DOHH2 (cell line): ENCODE measurements at regions not wholly inside any gene's neighbourhood (a gene's known extent, or its start where the extent isn't known, plus 50 kb on each side); places are given as distances from the start of the nearest gene placed in this dataset.

Experiments used
- H3F3A ChIP-seq: fragments of 200-600 bp; sonication (generic), shearing (Covaris generic); 2 replicates; pipeline ENCODE4 v1.6.0; 2016; ENCODE audit warnings: antibody characterized with exemption, mild to moderate bottlenecking; ENCODE audit not compliant: control insufficient read depth, insufficient read depth
- H3K27ac ChIP-seq: fragments of 200-600 bp; sonication (generic); 2 replicates; pipeline ENCODE4 v1.5.1; 2014; ENCODE audit warnings: low read depth, mild to moderate bottlenecking, low read length, moderate library complexity
- H3K27me3 ChIP-seq: fragments of 200-600 bp; sonication (generic); 2 replicates; pipeline ENCODE4 v1.6.1; 2014; ENCODE audit warnings: mild to moderate bottlenecking, low read length, mixed read lengths; ENCODE audit not compliant: control insufficient read depth
- H3K36me3 ChIP-seq: fragments of 200-600 bp; sonication (generic); 2 replicates; pipeline ENCODE4 v1.6.1; 2014; ENCODE audit warnings: mild to moderate bottlenecking, low read length, moderate library complexity, mixed read lengths; ENCODE audit not compliant: control insufficient read depth
- H3K4me1 ChIP-seq: fragments of 200-600 bp; sonication (generic); 2 replicates; pipeline ENCODE4 v1.6.1; 2014; ENCODE audit warnings: mild to moderate bottlenecking, low read length, mixed read lengths; ENCODE audit not compliant: control insufficient read depth
- H3K4me2 ChIP-seq: fragments of 200-600 bp; sonication (generic); 2 replicates; pipeline ENCODE4 v1.6.0; 2014; ENCODE audit warnings: mild to moderate bottlenecking, low read length, moderate library complexity
- H3K4me3 ChIP-seq: fragments of 200-600 bp; sonication (generic); 2 replicates; pipeline ENCODE4 v1.5.1; 2014; ENCODE audit warnings: mild to moderate bottlenecking, low read length, mixed read lengths
- H3K79me2 ChIP-seq: fragments of 200-600 bp; sonication (generic); 2 replicates; pipeline ENCODE4 v1.6.1; 2014; ENCODE audit warnings: mild to moderate bottlenecking, low read length, mixed read lengths; ENCODE audit not compliant: control insufficient read depth
- H3K9me2 ChIP-seq: fragments of 200-600 bp; sonication (generic); replicated peaks from 2 replicates; pipeline ENCODE4 v1.6.1; 2014; ENCODE audit warnings: mild to moderate bottlenecking, low read length, mixed read lengths; ENCODE audit not compliant: control insufficient read depth
- H3K9me3 ChIP-seq: fragments of 200-600 bp; sonication (generic); 2 replicates; pipeline ENCODE4 v1.6.1; 2014; ENCODE audit warnings: antibody characterized with exemption, low read length, mixed read lengths; ENCODE audit not compliant: control insufficient read depth, insufficient read depth
- H4K20me1 ChIP-seq: fragments of 200-600 bp; sonication (generic); 2 replicates; pipeline ENCODE4 v1.6.0; 2014; ENCODE audit warnings: low read depth, mild to moderate bottlenecking, antibody characterized with exemption, low read length, moderate library complexity; ENCODE audit not compliant: control insufficient read depth, insufficient read depth
- CTCF ChIP-seq: fragments of 200-600 bp; sonication (generic); IDR thresholded peaks from one replicate; pipeline ENCODE4 v1.5.1; 2014; ENCODE audit warnings: antibody characterized with exemption, mild to moderate bottlenecking, low read depth, low read length; ENCODE audit not compliant: poor library complexity, severe bottlenecking
- EZH2phosphoT487 ChIP-seq: fragments of 200-600 bp; sonication (generic); IDR thresholded peaks from 2 replicates; pipeline ENCODE4 v1.6.1; 2017; ENCODE audit warnings: borderline replicate concordance, mild to moderate bottlenecking, antibody characterized with exemption, low read length, moderate library complexity, mixed read lengths

DNA sequence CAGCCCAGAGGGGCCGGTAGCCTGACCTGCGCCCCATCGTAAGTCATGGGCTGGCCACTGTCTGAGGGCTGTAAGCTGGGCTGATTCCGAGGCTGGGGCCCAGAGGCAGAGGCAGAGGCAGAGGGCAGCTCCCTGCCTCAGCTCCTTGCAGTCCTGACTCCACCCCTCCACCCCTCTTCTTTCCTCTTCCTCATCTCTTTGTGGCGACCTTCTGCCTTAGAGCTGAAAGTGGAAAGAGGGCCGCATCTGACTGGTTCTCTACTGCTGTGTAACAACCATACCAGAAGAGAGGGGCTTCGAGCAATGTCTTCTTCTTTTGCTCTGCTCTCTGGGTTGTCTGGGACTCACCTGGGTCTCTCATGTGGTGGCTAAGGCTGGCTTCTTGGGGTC, 179.1 kb downstream of the RPS24 start:
- no peak overlapping the region for H3K4me3 ChIP-seq
- no peaks in the 10 kb centered on the region for H3K9me3 ChIP-seq
- no peaks in the 10 kb centered on the region for H3K27me3 ChIP-seq
- H3K79me2 ChIP-seq, result no peaks in the 10 kb centered on the region
- no peak overlapping the region for H3K27ac ChIP-seq
- peaks cover 12% of the 10 kb centered on the region for H3K4me1 ChIP-seq
- no peaks in the 10 kb centered on the region for H4K20me1 ChIP-seq
- H3F3A ChIP-seq, result no peaks in the 10 kb centered on the region
- H3K9me2 ChIP-seq, result no peaks in the 10 kb centered on the region
- no peak overlapping the region for H3K4me2 ChIP-seq
- no peaks in the 10 kb centered on the region for H3K36me3 ChIP-seq
- TF ChIP-seq EZH2phosphoT487, result no peak
- TF ChIP-seq CTCF, result no peak

GRCh38 chr10:78214955-78215354, 181.3 kb downstream of the RPS24 start:
- no peaks in the 10 kb centered on the region for H3K79me2 ChIP-seq
- TF ChIP-seq EZH2phosphoT487, result no peak
- no peak for TF ChIP-seq CTCF

DNA sequence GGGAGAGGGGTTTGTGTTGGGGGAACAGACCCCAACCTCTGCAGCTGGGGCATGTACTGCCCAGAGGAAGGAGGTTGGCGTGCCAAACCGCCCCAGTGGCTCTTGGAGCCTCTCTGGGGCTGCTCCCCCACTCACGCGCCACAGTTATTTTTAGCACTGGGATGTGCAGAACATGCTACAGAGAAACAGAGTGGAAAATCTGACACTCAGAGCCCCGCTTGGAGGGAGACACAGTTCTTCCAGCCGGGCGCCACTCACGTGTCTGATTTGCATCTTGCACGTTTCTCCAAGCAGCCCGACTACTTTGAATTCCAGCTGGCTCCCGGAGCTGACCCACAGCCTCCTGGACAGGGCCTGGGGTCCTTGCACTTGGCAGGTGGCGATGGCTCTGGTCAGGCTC, 182.0 kb downstream of the RPS24 start:
- Histone ChIP-seq H3K9me3 (no peaks in the 10 kb centered on the region), H3K4me1 (peaks cover 12% of the 10 kb centered on the region), H3K27me3 (no peaks in the 10 kb centered on the region), H3K36me3 (no peaks in the 10 kb centered on the region), H3K4me3 (no peak overlapping the region), H3F3A (no peaks in the 10 kb centered on the region), H3K9me2 (no peaks in the 10 kb centered on the region), H4K20me1 (no peaks in the 10 kb centered on the region), H3K27ac (no peak overlapping the region), H3K79me2 (no peaks in the 10 kb centered on the region), H3K4me2 (peak overlapping the region; percentile 33; the same call in 1 of the 2 replicates)
- no peak for TF ChIP-seq CTCF
- TF ChIP-seq EZH2phosphoT487, result no peak

More at GRCh38 chr10:78214955-78215354, 181.3 kb downstream of the RPS24 start:
- no peaks in the 10 kb centered on the region for H3K9me3 ChIP-seq
- no peak overlapping the region for H3K4me3 ChIP-seq
- H3K4me1 ChIP-seq, result peaks cover 12% of the 10 kb centered on the region
- H3F3A ChIP-seq, result no peaks in the 10 kb centered on the region
- H3K36me3 ChIP-seq, result no peaks in the 10 kb centered on the region
- H3K4me2 ChIP-seq, result no peak overlapping the region
- no peaks in the 10 kb centered on the region for H4K20me1 ChIP-seq
- no peak overlapping the region for H3K27ac ChIP-seq
- H3K27me3 ChIP-seq, result no peaks in the 10 kb centered on the region
- H3K9me2 ChIP-seq, result no peaks in the 10 kb centered on the region

DNA sequence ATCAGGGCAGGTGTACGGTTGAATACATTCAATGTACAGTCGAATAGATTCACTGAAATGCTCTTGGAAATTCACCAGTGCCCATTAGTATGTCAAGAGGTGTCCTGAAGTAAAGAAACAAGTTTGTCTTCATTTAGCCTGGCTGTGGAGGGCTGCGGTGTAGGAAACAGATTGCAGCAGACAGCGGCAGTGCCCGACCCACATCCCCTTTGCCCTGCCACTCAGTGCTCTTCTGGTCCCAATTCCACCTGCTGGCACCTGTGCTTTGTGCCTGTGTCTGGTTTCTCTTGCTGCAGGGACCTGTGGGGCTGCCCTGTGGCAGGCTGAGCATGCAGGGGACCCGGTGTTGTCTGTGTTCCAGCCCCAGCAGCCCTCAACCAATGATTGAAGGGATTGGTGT, 183.7 kb downstream of the RPS24 start:
- H3K4me1 ChIP-seq, result peaks cover 12% of the 10 kb centered on the region
- no peak overlapping the region for H3K4me2 ChIP-seq

More for the DNA sequence above, 183.7 kb downstream of the RPS24 start:
- TF ChIP-seq CTCF, result no peak
- TF ChIP-seq EZH2phosphoT487, result no peak
- no peaks in the 10 kb centered on the region for H3K9me3 ChIP-seq
- no peaks in the 10 kb centered on the region for H3K36me3 ChIP-seq
- H3F3A ChIP-seq, result no peaks in the 10 kb centered on the region
- no peak overlapping the region for H3K4me3 ChIP-seq
- no peak overlapping the region for H3K27ac ChIP-seq
- H3K27me3 ChIP-seq, result no peaks in the 10 kb centered on the region
- no peaks in the 10 kb centered on the region for H3K9me2 ChIP-seq
- no peaks in the 10 kb centered on the region for H4K20me1 ChIP-seq
- H3K79me2 ChIP-seq, result no peaks in the 10 kb centered on the region
